HL-60 (cell line): ENCODE measurements at regions not wholly inside any gene's neighbourhood (a gene's known extent, or its start where the extent isn't known, plus 50 kb on each side); places are given as distances from the start of the nearest gene placed in this dataset.

Source experiments
- POLR2AphosphoS5 ChIP-seq: IDR thresholded peaks from 2 replicates; pipeline ENCODE4 v1.6.1; 2012; ENCODE audit warnings: low read depth
- TF ChIP-seq, protein P1 (sequence below): IDR thresholded peaks from one replicate; pipeline ENCODE4 v1.5.1; 2011; ENCODE audit warnings: low read length, control low read depth, inconsistent platforms; ENCODE audit not compliant: insufficient read depth

DNA sequence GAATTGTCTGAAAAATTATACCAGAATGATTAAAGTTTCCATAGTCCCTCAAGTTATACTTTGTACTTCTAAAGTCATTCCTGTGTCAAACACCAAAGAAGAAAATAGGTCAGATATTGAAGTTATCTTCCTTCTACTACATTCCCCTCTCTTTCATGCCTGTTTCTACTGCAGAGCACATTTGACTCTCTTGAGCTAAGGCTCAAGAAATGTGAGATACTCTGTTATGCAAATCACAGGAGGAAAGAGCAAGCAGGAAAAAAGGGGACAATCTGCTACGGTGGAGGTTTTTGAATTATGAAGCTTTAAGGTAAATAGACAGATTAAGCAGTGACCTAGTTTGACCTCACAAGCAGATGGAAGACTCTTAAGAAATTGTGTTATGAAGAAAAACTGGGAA, 198.9 kb upstream of the LDB2 start:
- TF ChIP-seq, protein P1, sequence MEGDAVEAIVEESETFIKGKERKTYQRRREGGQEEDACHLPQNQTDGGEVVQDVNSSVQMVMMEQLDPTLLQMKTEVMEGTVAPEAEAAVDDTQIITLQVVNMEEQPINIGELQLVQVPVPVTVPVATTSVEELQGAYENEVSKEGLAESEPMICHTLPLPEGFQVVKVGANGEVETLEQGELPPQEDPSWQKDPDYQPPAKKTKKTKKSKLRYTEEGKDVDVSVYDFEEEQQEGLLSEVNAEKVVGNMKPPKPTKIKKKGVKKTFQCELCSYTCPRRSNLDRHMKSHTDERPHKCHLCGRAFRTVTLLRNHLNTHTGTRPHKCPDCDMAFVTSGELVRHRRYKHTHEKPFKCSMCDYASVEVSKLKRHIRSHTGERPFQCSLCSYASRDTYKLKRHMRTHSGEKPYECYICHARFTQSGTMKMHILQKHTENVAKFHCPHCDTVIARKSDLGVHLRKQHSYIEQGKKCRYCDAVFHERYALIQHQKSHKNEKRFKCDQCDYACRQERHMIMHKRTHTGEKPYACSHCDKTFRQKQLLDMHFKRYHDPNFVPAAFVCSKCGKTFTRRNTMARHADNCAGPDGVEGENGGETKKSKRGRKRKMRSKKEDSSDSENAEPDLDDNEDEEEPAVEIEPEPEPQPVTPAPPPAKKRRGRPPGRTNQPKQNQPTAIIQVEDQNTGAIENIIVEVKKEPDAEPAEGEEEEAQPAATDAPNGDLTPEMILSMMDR, result no peak
- no peak for TF ChIP-seq POLR2AphosphoS5
